Upper lobe of left lung (tissue), 4 donors: ENCODE measurements at regions not wholly inside any gene's neighbourhood (a gene's known extent, or its start where the extent isn't known, plus 50 kb on each side); places are given as distances from the start of the nearest gene placed in this dataset.

Experiments
- POLR2AphosphoS5 ChIP-seq, 2 donors: sonication (generic); formaldehyde crosslinking; IDR thresholded peaks; one replicate each; pipeline ENCODE4 v1.5.1; 2017; ENCODE audit warnings: antibody characterized with exemption in 2 of 2
- TF ChIP-seq, protein P1 (sequence below), 6 experiments: fragments of 450-650 bp in 4 of 6; fragments of 200-600 bp in 2 of 6; sonication (generic) in 2 of 6; IDR thresholded peaks; one replicate each; pipeline ENCODE4 v1.5.1; 2016 to 2019; ENCODE audit warnings: antibody characterized with exemption in 6 of 6

DNA sequence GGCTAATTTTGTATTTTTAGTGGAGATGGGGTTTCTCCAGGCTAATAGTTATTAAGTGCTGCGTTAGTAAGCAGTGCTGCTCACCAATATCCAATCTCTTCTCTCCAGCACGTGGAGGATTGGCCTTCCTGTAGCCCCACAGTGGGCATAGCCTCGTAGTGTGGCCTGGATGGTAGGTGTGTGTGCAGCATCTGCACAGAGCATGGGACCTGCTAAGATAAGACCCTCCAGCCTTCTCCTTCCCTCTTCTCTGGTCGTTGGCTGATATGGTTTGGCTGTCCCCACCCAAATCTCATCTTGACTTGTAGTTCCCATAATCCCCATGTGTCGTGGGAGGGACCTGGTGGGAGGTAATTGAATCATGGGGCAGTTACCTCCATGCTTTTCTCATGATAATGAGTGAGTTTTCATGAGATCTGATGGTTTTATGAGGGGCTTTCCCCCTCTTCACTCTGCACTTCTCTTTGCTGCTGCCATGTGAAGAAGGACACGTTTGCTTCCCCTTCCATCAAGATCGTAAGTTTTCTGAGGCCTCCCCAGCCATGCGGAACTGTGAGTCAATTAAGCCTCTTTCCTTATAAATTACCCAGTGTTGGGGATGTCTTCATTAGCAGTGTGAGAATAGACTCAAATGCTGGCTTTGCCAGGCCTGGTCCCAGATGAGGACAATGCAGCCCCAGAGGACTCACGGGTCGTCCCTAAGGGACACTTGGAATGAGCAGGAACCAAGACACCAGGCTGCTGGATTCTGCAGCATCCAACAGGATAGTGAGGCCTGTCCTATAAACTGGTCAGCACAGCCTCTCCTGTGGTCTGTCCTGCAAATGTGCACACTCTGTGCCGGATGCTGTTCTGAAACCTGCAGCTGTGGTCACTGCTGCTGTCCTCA lies 63.4 kb upstream of the AFDN start:
- TF ChIP-seq, protein P1, sequence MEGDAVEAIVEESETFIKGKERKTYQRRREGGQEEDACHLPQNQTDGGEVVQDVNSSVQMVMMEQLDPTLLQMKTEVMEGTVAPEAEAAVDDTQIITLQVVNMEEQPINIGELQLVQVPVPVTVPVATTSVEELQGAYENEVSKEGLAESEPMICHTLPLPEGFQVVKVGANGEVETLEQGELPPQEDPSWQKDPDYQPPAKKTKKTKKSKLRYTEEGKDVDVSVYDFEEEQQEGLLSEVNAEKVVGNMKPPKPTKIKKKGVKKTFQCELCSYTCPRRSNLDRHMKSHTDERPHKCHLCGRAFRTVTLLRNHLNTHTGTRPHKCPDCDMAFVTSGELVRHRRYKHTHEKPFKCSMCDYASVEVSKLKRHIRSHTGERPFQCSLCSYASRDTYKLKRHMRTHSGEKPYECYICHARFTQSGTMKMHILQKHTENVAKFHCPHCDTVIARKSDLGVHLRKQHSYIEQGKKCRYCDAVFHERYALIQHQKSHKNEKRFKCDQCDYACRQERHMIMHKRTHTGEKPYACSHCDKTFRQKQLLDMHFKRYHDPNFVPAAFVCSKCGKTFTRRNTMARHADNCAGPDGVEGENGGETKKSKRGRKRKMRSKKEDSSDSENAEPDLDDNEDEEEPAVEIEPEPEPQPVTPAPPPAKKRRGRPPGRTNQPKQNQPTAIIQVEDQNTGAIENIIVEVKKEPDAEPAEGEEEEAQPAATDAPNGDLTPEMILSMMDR (IDR thresholded peaks at IDR 0.05), result no peak
- no peak for TF ChIP-seq POLR2AphosphoS5 (IDR thresholded peaks at IDR 0.05)
